ENCODE measurements at regions not wholly inside any gene's neighbourhood (a gene's known extent, or its start where the extent isn't known, plus 50 kb on each side); places are given as distances from the start of the nearest gene placed in this dataset.

GRCh38 chr3:66672830-66673229 lies 172.0 kb upstream of the LRIG1 start:
- no peak overlapping the region for H3K27ac ChIP-seq
- H3K4me3 ChIP-seq = no peak overlapping the region
- TF ChIP-seq CTCF (IDR thresholded peaks at IDR 0.05) = no peak
- DNase-seq (ENCODE audit: low spot score) = no peak

- DNase-seq (ENCODE audit: low spot score) = no peak
- no peak for TF ChIP-seq CTCF (IDR thresholded peaks at IDR 0.05)
- no peak overlapping the region for H3K27ac ChIP-seq
These were observed 172.5 kb upstream of the LRIG1 start for GRCh38 chr3:66673293-66673692.

GRCh38 chr3:66675366-66675765 lies 174.5 kb upstream of the LRIG1 start:
- no peak for TF ChIP-seq CTCF (IDR thresholded peaks at IDR 0.05)

More at GRCh38 chr3:66673293-66673692, 172.5 kb upstream of the LRIG1 start:
- H3K4me3 ChIP-seq = no peak overlapping the region

GRCh38 chr3:66692042-66692765 lies 191.4 kb upstream of the LRIG1 start:
- no peak overlapping the region for H3K27ac ChIP-seq
- no peak for DNase-seq (ENCODE audit: low spot score)
- no peak overlapping the region for H3K4me3 ChIP-seq
- no peak for TF ChIP-seq CTCF (IDR thresholded peaks at IDR 0.05)

More at GRCh38 chr3:66675366-66675765, 174.5 kb upstream of the LRIG1 start:
- DNase-seq (ENCODE audit: low spot score) = no peak
- Histone ChIP-seq H3K4me3 (no peak overlapping the region), H3K27ac (no peak overlapping the region)

GRCh38 chr3:66692766-66693150 lies 191.9 kb upstream of the LRIG1 start:
- Histone ChIP-seq H3K27ac (no peak overlapping the region), H3K4me3 (no peak overlapping the region)
- DNase-seq (ENCODE audit: low spot score) = no peak
- no peak for TF ChIP-seq CTCF (IDR thresholded peaks at IDR 0.05)

- Histone ChIP-seq H3K4me3 (no peak overlapping the region), H3K27ac (no peak overlapping the region)
- TF ChIP-seq CTCF (IDR thresholded peaks at IDR 0.05) = no peak
- no peak for DNase-seq (ENCODE audit: low spot score)
These were observed 192.7 kb upstream of the LRIG1 start for GRCh38 chr3:66693461-66694031.

- no peak for TF ChIP-seq CTCF (IDR thresholded peaks at IDR 0.05)
- H3K27ac ChIP-seq = no peak overlapping the region
- no peak for DNase-seq (ENCODE audit: low spot score)
- H3K4me3 ChIP-seq = no peak overlapping the region
These were observed 201.3 kb upstream of the LRIG1 start for GRCh38 chr3:66702126-66702525.
